Colon (tissue), 2 donors: ENCODE measurements at regions not wholly inside any gene's neighbourhood (a gene's known extent, or its start where the extent isn't known, plus 50 kb on each side); places are given as distances from the start of the nearest gene placed in this dataset.
"Not testable (repeated sequence)": the region's sequence is repeated elsewhere in the genome, so short reads cannot be mapped to it uniquely, and the experiment has no call there.

Experiments
- FAIRE-seq: peaks from 2 replicates; lab custom pipeline; 2012; peaks lifted over from hg19 to GRCh38; lab: Jason Lieb, UNC
- donor health status: control.
- donor health status: control.

GRCh38 chr13:100811928-100812327 is 137.3 kb upstream of the TMTC4 start:
- no peak for FAIRE-seq

GRCh38 chr13:100811024-100811865 is 136.7 kb upstream of the TMTC4 start:
- no peak for FAIRE-seq

GRCh38 chr13:100810481-100810880 is 135.9 kb upstream of the TMTC4 start:
- FAIRE-seq: no peak

GRCh38 chr13:100809856-100810255 is 135.3 kb upstream of the TMTC4 start:
- no peak for FAIRE-seq

GRCh38 chr13:100809129-100809390 is 134.5 kb upstream of the TMTC4 start:
- FAIRE-seq: no peak

- no peak for FAIRE-seq
Measured at GRCh38 chr13:100808330-100809128, 133.9 kb upstream of the TMTC4 start.

GRCh38 chr13:100803091-100803490 is 128.5 kb upstream of the TMTC4 start:
- FAIRE-seq: no peak

- no peak for FAIRE-seq
Measured at GRCh38 chr13:100800283-100800875, 125.8 kb upstream of the TMTC4 start.

- FAIRE-seq: no peak
Measured at GRCh38 chr13:100798739-100799361, 124.3 kb upstream of the TMTC4 start.

- no peak for FAIRE-seq
Measured at GRCh38 chr13:100797921-100798320, 123.3 kb upstream of the TMTC4 start.

GRCh38 chr13:100796463-100796862 is 121.9 kb upstream of the TMTC4 start:
- no peak for FAIRE-seq

- FAIRE-seq: no peak
Measured at GRCh38 chr13:100794575-100794974, 120.0 kb upstream of the TMTC4 start.

GRCh38 chr13:100790405-100790804 is 115.8 kb upstream of the TMTC4 start:
- no peak for FAIRE-seq

- FAIRE-seq: no peak
Measured at GRCh38 chr13:100789968-100790367, 115.4 kb upstream of the TMTC4 start.

GRCh38 chr13:100789481-100789880 is 114.9 kb upstream of the TMTC4 start:
- FAIRE-seq: no peak

GRCh38 chr13:100789025-100789424 is 114.4 kb upstream of the TMTC4 start:
- no peak for FAIRE-seq

GRCh38 chr13:100788540-100788939 is 113.9 kb upstream of the TMTC4 start:
- FAIRE-seq: no peak

GRCh38 chr13:100787899-100788298 is 113.3 kb upstream of the TMTC4 start:
- FAIRE-seq: no peak

- not testable (repeated sequence) for FAIRE-seq
Measured at GRCh38 chr13:100776686-100777085, 102.1 kb upstream of the TMTC4 start.

GRCh38 chr13:100773923-100774663 is 99.5 kb upstream of the TMTC4 start:
- FAIRE-seq: no peak

- FAIRE-seq: no peak
Measured at GRCh38 chr13:100773429-100773828, 98.8 kb upstream of the TMTC4 start.

- FAIRE-seq: no peak
Measured at GRCh38 chr13:100767192-100767591, 92.6 kb upstream of the TMTC4 start.
